ENCODE measurements at regions not wholly inside any gene's neighbourhood (a gene's known extent, or its start where the extent isn't known, plus 50 kb on each side); places are given as distances from the start of the nearest gene placed in this dataset.

DNA sequence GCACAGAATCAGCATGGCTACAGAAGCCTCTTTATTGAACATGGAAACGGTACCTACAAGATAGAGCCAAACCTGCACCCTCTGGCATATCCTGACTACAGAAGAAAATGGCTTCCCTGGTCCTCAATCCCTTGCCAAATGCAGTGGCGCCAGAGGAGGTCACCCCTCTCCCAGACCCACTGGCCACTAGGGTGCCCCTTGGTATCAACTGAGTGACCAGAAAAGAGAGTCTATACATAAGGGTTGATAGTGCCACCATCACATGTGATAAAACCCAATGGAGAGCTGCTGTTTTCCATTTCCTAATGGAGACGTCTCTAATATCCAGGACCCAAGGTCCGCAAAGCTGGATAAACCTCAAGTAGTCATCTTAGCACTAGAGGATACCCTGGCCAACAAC is 52.7 kb upstream of the ALK start:
- no peak for DNase-seq

DNA sequence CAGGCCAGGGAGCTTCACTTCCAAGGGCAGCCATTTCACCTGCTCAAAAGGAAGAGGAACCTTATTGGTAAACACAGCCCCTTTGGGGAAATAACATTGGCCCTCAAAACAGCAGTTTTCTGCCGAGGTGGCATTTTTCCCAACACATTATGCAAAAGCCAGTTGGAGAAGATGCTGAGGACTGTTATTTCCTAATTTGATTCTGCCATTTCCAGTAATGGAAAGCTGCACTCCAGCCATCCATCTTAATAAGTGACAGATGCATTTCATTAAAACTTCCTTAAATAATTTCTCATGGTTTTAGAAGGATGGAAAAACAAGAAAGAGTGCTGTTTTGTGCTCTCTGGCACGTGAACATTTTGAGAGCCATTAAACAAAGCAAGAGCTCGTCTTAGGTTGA is 55.9 kb upstream of the ALK start:
- DNase-seq = no peak

DNA sequence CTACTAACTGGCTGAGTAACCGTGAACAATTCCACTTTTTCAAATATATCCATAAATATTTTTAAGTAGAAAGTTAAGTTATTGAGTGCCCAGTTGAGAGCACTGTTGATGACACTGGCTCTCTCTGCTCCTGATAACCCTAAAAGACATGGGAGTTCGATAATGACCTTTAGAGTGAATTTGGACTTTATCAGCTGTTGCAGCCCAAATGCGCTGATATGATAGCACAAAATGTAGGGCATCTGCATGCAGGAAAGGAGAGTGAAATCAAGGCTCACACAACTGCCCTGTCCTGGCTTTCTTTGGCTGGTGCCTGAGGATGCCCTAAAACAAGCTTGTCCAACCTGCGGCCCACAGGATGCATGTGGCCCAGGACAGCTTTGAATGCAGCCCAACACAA is 60.0 kb upstream of the ALK start:
- DNase-seq = no peak

DNA sequence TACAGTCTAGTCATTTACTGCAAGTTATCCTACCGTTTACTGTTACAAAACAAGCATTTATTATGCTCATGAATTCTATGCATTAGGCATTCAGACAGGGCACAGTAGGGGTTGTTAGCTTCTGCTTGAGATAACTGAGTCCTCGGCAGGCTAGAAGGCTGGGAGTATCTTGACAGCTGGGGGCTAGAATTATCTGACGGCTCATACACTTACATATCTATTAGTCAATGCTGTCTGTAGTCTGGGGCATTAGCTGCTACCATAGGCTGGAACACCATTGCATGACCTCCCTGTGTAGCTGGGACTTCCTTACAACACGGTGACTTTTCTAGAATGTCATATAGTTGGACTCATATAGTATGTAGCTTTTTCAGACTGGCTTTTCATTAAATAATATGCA is 61.9 kb upstream of the ALK start:
- DNase-seq = no peak

DNA sequence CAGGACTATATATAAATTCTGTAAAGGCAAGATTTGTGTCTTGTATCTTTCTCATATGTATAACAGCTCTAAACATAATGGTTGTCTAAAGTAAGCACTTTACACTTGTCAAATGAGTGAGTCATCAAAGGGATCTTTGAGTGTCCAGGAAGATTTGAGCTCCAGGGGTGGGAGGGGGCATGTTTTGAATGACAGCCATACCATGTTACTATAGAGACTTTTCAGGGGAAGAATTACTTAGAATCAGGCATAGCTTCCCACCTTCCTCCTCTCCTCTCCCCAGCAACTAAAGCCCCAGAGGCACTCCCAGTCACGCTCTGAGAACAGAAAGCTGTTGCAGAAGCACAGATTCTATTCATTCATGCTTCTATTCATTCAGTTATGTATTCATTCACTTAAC is 65.8 kb upstream of the ALK start:
- no peak for DNase-seq

DNA sequence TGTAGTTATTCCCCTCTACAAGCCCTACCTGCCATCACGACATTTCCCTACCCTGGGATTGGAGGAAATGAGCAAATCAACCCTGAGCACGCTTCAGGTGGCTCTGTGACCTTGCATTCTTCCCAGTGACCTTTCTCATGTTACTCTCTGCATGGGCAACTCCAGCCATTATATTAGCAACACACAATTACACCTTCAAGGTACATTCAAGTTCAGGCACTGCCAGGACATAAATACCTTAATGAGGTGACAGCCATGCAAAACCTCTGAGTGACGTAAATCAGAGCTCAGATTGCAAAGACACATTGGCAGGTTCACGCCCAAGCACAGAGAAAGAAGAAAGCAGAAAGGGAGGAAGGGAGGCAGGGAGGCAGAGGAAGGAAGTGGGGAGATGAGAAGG is 68.7 kb upstream of the ALK start:
- DNase-seq = no peak

DNA sequence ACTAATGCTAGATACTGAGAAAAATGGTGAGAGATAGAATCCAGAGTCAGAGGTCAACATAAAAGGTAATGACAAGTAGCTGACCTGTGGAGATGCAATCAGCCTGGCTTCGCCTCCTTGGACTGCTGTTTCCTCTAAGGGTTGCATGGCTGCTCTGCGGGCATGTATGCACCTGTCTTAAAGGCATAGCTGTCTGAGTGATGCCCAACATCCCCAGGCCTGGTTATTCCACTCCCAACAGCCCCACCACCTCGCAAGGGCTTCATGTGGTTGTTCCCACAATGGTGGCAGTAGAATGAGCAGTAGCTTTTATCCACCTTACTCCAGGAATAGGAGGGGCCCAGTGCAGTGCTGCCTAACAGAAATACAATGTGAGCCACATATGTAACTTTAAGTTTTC is 69.7 kb upstream of the ALK start:
- DNase-seq = no peak

DNA sequence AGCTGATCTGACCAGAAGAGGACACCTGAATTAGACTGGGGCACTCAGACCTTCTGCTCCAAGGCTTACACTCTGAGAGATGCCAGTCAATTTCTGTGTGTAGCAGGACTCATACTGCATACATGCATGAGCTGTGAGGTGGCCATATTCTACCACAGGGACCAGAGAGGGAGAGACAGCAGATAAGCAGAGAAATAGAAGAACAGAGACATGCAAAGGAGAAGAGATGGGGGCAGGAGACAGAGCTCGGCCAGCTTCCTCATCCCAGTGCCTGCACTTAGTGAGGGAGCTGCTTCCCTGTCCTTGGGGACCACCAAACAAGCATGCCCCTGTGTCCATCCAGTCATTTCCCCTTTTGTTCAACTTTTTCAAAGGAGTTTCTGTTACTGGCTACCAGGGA is 73.9 kb upstream of the ALK start:
- no peak for DNase-seq

DNA sequence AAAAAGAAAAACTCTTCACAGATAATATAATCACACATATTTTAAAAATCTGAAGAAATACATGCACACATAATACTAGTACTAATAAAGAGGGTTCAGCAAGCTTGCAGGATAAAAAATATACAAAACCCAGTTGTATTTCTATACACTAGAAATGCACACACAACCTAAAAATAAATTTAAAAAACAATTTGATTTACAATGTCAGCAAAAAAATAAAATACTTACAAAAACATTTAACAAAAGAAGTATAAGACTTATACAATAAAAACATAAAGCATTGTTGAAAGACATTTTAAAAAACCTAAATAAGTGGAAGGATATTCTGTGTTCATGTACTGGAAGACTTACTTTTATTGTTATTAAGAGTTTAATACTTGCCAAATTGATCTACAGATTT is 81.7 kb upstream of the ALK start:
- no peak for DNase-seq

DNA sequence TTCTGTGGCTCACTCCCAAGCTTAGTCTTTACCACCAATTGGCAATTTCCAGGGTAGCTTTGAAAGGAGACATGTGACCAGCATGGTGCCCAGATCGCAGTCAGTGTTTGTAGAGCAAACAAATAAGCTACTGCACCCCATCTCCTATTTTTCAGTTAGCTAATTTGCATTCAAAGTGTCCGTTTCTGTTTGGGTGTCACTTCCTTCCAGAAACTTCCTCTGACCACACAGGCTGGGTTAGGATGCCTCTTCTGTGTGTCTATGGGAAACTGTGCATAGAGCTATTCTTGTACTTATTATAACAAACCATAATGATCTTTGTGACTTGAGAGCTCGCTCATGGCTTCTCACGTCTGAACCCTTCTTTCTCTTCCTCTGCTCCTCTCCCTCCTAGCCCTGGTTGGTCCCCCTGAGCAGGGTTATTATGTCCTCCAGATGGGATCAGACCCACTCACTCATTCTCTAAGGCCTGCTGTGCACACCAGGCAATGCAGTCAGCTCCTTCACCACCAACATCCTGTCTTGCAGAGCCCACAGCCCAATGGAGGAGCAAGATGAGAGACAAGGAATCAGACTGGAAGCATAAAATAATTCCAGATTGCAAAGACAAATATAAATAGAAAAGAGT is 101.2 kb upstream of the ALK start:
- DNase-seq = no peak

DNA sequence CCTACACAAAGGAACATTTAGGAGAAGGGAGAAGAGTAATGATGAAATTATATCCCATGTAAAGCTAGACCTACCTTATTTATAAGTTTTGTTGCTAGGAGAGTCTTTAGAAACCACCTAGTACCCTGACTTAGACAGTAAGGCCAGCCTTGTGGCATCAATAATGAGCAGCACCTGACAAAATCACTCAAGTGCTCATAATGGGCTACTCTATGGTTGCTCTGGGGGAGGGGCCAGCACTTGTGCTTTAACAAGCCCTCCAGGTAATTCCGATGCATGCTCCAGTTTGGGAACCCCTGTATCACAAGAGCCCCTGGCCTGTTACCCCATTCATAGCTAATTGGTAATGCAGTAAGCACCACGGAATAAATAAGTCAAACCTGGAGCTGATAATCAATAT is 102.9 kb upstream of the ALK start:
- no peak for DNase-seq

DNA sequence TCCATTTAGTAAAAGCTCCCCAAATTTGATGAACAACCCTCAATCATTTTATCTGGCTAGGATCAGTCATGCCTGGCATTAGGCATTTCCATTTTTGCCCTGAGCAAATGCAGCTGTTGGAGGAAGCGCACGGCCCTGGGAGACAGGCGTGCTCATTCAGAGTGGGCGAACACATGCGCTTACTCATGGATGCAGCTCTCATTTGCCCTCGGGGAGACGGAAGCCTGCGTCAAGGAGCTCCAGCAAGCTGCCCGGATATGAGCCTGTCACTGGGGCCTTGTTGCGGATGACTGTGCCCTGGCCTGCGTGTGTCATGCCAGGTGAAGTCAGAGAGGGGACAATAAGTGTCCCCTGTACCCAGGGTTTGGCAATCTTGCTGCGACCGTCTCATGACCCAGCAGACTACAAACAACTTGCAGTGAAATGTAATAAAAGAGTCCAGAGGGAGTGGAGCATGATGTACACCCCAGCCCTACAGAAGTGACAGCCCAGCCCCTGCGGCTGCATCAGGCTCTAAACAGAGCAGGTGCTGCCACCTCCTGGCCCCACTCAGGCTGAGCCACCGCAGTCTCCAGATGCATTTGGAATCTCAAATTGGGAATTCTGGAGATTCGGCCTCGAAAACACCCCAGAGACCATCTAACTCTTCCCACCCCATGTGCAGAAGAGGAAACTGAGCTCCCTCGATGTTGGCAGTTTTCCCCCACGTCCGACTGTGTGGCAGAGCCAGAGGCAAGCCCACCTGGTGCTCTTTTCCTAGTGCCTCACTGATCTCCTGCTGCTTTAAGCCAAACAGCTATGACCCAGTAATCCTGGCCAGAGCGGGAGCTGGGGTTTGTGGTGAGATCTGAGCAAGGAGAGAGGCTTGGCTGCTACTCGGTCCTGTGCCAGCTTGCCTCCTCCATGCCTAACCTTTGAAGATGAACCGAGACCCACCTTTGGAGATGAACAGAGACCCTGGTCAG is 105.0 kb upstream of the ALK start:
- peak; percentile 1 for DNase-seq

DNA sequence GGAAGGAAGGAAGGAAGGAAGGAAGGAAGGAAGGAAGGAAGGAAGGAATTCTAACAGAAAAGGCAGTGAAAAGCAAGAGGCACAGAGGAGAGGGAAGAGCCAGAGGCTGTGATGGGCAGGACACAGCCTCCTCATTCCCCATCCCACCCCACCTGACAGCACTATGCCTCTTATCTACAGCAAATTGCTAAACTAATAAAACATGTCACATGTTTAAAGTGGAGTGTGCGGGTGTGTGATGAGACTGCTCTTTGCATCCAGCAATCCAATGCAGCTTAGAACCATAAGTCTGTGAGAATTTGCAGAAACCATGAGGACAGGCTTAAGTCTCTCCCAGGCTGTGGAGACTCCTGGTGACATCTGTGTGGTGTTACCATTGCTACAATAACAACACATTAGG is 108.4 kb upstream of the ALK start:
- no peak for DNase-seq

DNA sequence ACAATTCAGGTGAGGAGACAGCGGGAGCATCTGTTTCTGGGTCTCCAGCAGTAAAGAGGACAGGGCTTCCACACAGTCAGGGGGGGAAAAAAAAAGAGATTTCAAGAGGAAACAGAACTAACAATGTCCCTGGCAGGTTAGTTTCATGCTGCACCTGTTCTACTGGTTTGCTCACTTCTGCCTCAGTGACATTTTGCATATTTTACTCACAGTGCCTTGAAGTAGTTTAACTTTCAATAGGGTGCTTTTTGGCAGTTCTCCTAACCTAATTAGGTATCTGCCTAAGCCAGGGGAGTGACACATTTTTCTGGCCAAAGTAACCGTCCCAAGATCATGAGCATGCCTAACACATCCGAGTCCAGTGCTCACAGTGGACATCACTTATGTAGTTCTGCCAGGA is 109.0 kb upstream of the ALK start:
- no peak for DNase-seq

DNA sequence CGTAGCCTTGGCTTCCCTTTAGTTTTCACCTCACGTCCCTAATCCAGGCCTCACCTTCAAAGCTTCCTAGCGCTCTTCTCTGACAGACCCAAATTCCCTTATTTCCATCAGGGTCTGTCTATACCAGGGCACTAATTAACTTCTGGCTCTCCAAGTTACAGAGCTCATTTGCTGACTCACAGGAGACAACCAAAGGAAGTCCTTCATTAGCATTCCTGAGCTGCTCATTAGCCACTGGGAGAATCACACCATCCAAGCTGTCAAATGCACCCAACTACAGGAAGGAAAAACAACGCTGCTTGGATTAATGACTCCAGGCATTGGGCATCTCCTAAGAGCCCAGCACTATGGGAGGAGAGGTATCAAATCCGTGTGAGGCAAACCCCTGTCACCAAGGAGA is 109.8 kb upstream of the ALK start:
- no peak for DNase-seq

DNA sequence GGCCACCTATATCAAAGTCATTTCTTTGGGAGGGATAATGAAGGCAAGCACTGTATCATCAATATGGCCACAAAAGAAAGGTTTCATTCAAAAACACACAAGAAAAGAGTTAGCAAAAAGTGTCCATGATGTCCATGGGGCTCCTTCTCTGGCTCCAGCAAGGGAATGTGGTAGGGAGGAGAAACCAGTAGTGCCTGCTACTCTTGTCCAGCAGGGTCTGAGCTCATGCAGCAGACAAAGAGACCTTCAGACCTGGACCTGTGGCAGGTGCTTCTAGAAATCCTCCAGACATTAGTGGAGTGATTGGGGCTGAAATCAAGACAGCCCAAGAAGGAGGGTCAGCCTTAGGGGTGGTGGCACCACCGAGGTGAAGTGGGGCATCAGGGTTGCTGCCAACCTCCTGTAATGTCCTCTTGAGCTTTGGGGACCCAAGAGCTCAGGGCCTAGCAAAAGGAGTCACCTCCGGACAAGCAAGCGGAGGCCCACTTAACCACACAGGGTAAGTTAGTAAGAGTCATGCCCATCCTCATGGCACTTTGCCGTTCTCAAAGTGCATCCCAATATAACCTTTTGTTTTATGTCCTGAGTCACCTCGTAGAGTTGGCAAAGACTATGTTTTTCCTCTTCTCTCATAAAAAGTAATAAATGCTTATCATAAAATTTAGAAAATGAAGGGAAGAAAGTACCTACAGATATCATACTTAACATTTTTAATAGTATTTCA is 112.6 kb upstream of the YPEL5 start:
- no peak for DNase-seq

DNA sequence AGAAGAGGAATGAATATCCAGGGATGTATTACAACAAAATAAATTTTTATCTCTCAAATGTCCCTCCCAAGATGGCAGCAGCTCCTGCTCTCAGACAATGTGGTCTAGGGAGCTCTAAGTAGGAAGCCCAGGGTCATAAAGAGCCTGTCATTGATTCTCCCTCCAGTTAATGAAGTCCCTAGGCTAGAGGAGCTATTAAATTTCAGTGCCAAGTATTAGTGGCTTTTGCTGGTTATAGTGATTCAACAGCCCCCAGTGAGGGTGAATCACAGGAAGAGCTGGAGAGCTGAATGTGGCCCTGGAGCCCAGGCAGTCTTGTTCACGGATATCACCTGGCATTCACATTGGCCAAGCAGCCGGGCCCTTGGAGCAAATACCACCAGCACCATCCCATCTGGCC is 109.8 kb upstream of the YPEL5 start:
- no peak for DNase-seq

DNA sequence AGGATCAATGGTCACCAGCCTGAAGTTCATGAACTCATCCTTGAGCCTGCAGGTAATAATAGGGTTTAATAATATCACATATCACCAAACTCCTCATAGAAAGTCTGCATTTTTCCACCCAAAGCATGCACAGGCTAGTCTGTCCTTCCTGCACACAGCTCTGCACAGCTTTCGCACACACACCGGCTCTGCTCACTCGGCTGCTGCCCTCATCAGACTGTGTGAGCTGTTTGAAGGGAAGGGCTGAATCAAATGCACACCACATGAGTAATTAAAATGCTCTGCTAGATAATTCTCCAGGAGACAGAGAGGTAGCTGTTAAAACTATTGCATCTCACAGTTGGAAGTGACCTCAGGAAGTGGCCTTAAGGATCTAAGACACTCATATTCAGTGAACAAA is 108.4 kb upstream of the YPEL5 start:
- no peak for DNase-seq

DNA sequence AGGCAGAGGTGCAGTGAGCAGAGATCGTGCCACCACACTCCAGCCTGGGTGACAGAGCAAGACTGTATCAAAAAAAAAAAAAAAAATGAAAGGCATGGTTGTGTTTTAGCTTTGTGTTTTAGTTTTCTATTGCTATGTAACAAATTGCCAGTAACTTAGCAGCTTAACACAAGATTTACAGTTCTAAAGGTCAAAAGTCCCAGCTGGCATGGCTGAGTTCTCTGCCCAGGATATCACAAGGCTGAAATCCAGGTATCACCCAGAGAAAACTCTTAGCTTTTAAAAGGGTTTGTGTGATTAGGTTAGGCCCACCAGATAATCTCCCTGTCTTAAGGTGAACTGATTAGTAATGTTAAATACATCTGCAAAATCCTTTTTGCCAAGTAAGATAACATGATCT is 107.7 kb upstream of the YPEL5 start:
- DNase-seq = no peak

DNA sequence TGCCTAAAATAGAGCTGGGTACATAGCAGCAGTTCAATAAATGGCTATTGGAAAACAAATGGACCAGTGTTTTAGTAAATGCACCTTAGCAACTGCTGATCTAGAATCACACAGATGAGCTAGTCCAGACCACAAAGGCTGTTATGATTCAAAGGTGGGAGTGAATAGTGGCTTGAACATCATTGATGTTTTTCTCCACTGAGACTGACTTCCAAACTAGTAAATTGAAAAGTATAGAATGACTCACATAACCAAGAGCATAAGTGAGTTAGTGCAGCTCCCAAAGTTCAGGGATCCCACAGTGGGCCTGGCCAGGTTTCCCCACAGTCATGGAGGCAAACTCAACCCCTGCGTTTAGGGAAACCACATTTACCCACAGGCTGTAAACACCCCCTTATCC is 106.7 kb upstream of the YPEL5 start:
- DNase-seq = no peak

DNA sequence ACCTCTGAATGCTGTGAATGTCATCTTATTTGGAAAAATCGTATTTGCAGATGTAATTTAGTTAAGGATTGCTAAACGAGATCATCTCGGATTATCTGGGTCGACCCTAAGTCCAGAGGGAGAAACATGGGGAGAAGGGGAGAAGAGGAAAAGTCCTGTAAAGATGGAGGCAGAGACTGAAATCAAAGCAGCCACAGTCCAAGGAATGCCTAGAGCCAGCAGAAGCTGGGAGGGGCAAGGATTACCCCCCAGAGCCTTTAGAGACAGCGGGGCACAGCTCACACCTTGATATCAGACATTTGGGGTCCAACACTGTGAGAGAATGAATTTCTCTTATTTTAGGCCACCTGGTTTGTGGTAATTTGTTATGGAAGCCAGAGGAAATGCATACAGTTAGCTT is 104.9 kb upstream of the YPEL5 start:
- no peak for DNase-seq

DNA sequence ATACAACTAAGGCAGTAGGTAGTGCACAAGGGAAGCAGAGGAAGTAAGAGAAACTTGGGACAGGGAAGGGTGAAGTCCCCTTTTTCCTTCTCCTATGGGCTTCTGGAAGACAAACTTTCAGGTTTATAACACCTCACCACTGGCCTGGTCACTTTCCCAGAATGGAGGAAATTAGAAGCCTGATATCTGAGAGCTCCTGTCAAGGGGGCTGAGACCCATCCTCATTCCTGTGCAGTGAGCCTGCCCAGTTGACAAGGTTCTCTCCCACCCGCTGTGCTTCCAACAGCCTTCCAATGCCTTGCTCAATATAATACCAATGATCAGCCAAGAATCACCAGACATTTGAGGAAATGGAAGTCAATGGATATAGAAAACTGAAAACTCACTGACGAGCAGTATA is 100.4 kb upstream of the YPEL5 start:
- no peak for DNase-seq

DNA sequence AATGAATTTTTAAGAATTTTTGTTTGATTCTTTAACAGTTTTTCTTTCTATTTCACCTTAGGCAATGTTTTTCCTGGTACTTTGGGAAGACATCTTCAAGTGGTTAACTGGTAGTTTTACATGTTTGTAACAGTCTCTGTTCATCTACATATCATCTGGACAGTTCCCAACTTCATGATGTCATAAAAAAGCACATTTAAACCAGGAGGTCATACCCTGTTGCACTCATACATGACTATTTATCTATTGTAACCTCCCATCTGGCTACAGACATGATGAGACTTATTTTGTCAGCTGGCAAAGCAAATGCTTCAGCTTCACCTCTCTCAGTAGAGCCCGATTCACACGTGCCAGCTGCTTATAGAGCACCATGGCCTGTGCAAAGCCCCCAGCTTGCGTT is 99.8 kb upstream of the YPEL5 start:
- no peak for DNase-seq

Data from skin of body (tissue), 1 donor.